Glomerular visceral epithelial cell (primary cell): ENCODE measurements at regions not wholly inside any gene's neighbourhood (a gene's known extent, or its start where the extent isn't known, plus 50 kb on each side); places are given as distances from the start of the nearest gene placed in this dataset.
"Not testable (repeated sequence)": the region's sequence is repeated elsewhere in the genome, so short reads cannot be mapped to it uniquely, and the experiment has no call there.

ENCODE experiments used
- DNase-seq: peaks from one replicate; pipeline ENCODE4 v3.0.0-alpha.2; 2016; ENCODE audit errors: extremely low spot score

DNA sequence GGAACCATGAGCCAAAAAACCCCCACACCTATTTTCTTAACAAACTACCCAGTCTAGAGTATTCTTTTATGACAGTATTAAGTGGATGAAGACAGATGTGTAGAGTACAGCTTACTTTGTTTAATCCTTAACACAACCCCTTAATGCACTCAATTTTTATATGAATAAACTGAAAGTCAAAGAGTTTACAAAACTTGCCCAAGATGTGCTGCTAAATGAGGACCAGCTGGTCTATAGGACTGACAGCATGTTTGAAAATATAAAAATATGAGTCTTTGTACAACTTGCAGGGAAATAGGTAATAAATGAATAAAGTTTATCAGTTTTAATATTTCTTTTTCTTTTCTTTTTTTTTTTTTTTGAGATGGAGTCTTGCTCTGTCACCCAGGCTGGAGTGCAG, 102.3 kb downstream of the ZFY start:
- DNase-seq: no peak

DNA sequence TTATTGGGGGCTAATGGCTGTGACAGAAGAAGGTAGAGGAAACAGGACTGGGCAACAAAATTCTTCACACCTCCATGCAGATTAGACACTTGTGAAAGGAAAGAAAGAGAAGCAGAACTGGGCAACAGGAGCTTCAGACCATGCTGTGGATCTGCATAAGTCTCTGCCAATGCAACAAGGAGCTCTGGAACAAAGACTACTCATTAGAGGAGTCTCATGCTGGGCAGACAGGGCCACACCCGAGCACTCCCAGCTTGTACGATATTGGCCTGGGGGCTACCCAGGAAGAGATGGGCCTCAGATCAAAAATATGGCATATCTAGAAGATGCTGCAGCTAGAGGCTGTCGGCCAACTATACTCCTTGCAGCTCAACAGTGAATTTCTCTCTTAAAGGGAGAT, 105.2 kb downstream of the ZFY start:
- no peak for DNase-seq

DNA sequence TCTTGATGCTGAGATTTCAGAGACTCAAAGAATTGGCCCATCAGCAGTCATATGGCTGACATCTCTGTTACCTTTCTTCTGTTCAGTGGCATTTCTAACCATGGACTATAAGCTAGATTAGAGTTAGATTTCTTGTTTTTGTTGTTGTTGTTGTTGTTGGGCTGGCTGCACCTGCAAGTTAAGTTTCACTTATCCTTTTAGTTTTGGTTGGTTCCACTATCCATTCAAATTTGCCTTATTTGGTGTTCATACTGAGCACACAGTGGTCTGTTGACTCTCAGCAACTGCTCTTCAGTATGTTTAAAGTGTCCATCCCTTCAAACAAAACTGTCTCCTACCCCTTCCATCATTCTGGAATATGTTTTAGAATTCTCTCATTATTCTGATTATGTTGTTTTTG, 106.8 kb downstream of the ZFY start:
- DNase-seq: no peak

DNA sequence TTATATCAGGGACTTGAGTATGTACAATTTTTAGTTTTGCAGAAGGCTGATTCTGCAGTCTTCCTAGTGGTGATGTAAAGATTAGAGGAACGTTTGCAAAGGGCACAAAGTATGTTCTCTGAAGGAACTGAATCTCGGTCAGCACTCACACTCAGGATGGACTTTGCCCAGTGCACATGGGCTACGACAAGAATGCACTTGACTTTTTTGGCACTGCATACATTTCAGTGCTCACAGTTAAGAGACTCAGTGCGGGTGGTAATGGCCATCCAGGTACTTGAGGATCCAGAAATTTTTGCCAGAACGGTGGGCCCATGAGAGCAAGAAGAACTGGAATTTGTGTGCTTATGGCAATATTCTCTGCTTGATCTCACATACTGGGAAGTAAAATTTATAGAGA, 107.7 kb downstream of the ZFY start:
- no peak for DNase-seq

DNA sequence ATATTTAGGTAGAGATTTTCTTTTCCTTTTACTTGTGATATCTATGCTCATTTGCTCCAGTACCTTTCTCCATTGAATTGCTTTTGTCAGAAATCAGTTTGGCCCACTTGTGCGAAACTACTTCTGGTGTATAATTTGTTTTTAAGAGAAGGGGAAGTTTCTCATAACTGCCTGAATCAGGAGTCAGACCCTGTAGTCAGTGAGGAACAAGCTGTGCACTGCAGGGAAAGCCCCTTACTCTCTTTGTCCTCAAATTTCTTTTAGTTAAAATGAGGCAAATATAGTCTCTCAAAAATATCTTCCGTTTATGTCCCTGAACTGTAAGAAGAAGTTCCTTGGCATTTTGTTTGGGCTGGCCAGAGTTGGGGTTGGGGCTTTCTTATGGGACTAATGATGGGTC, 109.9 kb downstream of the ZFY start:
- no peak for DNase-seq

DNA sequence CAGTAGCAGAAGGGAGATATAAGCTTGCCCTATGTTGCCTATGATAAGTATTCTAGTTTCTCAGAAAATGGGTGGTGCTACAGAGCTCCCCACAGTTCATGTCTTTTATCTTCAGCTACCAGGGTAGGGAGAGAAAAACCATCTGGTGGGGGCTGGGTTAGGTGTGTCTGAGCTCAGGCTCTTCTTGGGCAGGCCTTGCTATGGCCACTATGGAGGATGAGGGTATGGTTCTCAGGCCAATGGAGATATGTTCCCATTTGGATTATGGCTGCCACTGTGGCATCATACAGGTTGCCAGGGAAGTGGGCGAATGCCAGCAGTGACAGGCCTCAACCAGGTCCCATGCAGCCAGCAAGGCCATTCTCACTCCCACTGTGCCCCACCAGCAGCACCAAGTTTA, 120.3 kb downstream of the ZFY start:
- not testable (repeated sequence) for DNase-seq

DNA sequence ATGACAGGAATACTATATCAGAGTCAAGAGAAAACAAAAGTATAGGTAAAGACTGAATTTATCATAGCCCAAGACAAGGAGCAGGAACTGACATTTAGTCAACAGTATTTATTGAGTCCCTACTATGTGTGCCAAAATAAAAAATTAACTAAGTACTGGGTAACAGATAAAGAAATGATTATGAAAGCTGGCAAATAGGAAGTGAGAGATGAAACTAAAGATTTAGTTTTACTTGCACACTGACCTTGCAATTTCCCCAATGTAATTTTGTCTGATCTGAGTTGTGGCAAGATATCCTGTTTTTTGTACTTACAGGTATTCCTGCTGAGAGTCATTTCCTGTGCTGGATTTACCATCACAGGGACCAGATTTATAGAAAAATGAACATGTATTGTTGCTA, 123.2 kb downstream of the ZFY start:
- DNase-seq: not testable (repeated sequence)

DNA sequence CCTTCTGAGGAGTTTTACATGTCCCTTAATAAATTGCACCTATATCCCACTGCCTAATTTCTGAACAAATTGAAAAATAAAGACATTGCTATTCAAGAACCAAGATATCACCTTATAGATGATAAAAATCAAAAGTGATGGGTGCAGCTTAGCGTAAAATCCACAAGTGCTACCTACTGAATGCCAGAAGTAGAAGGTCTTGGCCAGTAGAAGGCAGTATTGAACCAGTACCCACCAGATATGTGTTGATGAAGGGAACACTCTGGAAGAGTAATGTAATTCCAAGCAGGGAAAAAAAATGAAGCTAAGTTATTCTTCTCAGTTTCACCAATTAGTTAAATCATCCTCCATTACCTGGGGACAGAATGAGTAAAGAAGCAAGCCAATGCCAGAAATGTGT, 125.5 kb downstream of the ZFY start:
- not testable (repeated sequence) for DNase-seq

DNA sequence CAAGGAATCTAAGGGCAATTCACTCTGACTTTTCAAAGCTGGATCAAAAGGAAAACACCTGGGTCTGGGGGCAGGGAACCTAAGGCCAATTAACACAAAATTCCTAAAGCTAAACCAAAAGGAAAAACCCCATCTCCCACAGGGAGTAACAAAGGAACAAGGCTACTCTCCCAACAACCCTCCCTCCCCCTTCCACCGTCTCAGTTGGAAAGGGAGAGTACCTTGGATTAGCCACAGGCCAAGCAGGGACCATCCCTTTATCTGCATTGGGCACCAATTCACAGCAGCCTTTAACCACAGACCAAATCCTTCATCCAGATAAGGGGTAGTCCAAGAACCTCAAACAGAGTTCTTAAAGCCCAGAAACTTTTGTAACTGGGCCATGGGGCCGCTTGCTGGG, 153.0 kb downstream of the ZFY start:
- DNase-seq: not testable (repeated sequence)

DNA sequence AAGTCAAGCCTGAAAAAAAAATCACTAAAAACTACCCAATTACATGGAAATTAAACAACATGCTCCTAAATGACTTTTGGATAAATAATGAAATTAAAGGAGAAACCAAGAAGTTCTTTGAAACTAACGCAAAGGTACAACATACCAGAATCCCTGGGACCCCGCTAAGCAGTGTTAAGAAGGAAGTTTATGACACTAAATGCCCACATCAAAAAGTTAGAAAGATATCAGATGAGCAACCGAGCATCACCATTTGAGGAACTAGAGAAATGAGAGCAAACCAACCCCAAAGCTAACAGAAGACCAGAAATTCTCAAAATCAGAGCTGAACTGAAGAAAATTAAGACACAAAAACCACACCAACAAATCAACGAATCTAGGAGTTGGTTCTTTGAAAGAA, 173.5 kb downstream of the ZFY start:
- DNase-seq: not testable (repeated sequence)

DNA sequence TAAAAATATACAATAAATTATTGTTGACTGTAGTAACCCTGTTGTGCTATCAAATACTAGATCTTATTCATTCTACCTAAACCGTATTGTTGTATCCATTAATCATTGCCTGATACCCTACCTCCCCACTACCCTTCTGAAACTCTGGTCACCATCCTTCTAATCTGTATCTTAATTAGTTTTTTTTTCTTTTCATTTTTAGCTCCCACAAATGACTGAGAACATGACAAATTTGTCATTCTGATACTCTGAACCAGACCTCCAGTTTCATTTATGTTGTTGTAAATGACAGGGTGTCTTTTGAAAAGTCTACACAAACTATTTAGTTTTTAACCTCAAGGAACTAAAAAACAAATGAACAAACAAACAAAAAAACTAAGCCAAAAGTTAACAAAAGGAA, 185.1 kb downstream of the ZFY start:
- DNase-seq: not testable (repeated sequence)

DNA sequence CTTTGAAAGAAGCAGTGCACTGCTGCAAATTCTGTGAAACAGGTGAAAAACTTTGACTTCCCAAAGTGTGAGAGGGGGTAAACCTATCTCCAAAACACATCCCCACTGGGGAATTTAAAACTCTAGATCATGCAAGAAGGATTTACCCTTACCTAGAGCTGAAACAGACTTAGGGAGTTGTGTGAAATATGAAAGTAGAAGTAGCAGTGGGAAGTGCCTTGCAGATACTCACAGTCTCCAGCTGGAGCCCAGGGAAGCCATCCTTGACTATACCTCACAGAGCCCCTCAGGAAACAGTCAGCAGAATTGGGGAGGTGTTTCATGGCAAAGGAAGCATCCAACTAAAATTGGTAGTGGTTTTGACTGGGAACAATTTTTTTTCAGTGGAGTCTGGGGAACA, 185.5 kb downstream of the ZFY start:
- DNase-seq: not testable (repeated sequence)

DNA sequence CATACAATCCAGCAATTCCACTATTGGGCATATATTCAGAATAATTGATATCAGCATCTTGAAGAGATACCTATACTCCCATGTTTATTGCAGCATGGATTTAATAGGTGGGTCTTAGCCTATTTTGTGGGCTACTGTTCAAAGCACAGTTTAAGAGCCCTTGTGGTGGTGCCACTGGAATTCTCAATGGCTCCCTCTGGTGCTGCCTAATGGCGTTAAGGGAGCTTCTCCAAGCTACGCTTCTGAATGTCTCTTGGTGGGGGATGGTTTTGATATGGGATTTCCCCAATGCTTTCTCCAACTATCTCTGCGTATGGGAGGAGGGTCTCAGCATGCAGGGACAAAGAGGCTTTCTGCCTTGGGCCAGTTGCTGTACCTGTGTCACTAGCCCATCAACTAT, 188.3 kb downstream of the ZFY start:
- DNase-seq: not testable (repeated sequence)

DNA sequence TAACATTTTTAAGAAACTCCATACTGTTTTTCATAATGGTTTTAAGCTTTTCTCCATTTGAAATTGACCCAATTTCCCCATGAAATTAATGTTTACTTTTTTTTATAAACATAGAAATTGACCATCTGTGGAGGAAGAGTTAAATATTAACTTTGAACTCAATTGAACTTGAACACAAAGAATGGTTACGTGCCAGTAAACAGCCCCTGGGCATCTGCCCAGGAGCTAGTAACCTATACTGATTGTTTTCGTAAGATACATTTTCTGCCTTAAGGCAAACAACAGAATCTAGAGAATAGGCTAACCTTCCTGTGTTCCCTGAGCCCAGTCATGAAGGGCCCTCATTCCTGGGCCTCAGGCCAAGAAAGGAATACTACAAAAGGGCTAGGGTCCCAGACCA, 235.9 kb downstream of the ZFY start:
- not testable (repeated sequence) for DNase-seq

DNA sequence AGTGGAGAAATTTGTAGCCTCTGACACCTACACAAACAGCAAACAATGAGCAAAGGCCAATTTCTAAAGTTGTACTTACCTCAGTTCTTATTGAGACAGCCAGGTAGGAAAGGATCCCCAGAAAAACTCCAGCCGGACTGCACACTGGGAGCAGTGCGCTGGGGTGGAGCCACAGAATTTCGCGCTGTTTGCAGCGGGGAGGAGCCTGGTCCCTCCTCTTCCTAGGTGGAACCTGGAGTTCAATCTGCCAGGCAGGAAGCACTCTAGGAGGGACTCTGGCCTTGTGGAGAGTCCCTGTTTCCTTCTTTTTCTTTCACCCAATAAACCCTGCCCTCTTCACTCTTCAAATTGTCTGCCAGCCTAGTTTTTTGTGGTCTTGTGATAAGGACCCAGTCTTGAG, 259.9 kb downstream of the ZFY start:
- not testable (repeated sequence) for DNase-seq

DNA sequence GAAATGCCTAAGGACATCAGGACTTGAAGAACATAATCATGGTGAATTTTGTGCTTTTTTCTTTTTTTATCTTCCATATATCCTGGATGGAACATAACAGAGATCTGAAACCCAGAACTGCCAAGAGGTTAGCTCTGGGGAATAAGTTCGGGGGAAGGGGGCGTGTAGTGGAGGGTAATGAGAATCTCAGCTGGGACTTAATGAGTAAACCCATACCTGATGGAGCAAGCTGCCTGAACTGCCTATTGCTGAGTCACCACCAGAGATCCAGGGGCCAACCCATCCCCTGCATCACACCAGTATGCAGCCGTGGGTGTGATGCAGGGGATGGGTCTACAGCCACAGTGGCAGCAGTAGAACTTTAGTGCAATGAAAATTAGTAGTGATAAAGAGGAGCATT, 267.1 kb downstream of the ZFY start:
- not testable (repeated sequence) for DNase-seq

DNA sequence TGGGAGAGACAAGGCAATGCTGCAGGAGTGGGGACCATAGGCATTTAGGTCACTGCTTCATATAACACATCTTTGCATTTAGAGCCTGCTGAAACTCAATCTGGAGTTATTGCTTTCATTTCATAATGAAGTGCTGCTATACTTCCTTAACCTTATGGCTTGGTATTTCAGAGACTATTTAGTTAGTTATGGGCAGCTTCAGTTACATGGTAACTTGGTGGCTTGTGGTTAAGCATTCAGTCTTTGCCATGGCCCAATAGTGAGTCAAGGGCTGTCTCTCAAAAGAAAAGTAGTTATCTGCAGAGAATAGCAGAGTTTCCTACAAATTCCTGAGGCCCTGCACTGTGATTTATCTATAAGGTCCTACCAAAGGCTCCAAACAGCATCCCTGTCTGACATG, 271.6 kb downstream of the ZFY start:
- peak; percentile 0 for DNase-seq

DNA sequence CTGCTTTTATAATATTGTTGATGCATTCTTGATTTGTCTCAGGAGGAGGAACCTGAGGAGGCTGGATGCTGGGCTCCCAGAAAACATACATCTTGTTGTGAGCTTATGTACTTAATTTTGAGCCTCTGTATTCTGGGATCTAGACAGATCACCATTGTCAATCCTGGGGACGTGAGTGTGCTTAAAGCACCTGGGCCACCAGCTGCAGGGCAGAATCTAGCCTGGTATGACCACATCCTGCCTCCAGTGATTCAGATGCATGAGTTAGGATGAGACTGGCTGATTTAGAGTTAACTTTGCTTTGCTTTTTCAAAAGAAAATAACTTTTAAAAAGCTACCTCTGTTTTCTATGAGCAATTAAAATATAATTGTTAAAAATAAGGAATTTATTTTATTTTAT, 278.0 kb downstream of the ZFY start:
- peak; percentile 0 for DNase-seq

DNA sequence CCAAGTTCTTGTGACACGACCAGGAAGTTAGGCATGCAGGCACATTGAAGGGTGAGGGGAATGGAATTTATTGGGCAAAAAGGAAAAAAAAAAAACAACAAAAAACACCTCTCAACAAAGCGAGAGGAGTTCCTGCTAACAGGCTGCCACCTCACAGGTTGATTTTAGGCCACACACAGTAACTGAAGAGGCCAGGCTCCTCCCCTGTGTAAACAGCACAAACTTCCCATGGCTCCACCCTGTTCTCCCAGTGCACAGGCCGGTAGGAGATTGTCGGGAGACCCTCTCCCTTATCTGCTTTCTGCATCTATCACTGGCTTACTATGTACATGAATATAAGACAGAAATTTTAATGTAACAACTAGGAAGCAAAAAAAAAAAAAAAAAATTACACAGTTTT, 283.0 kb downstream of the ZFY start:
- not testable (repeated sequence) for DNase-seq

DNA sequence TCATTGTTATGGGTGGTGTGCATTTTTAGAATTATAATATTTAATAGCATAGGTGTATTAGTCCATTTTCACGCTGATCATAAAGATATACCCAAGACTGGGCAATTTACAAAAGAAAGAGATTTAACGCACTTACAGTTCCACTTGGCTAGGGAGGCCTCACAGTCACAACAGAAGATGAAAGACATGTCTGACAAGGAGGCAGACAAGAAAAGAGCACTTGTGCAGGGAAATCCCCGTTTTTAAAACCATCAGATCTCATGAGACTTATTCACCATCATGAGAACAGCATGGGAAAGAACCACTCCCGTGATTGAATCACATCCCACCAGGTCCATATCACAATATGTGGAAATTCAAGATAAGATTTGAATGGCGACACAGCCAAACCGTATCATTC, 283.4 kb downstream of the ZFY start:
- not testable (repeated sequence) for DNase-seq

DNA sequence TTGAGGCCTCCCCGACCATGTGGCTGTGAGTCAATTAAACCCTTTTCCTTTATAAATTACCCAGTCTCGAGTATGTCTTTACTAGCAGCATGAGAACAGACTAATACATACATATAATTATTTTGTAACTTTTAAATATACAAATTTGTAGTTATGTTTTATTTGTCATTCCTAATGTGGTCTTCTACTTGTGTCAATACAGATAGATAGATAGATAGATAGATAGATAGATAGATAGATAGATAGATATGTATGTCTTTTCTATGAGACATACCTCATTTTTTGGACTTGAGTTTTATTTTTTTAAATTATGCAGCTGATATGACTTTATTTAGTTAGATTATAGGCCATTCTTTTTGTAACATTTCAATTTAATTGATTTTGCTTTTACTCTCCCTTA, 316.0 kb upstream of the TGIF2LY start:
- not testable (repeated sequence) for DNase-seq

DNA sequence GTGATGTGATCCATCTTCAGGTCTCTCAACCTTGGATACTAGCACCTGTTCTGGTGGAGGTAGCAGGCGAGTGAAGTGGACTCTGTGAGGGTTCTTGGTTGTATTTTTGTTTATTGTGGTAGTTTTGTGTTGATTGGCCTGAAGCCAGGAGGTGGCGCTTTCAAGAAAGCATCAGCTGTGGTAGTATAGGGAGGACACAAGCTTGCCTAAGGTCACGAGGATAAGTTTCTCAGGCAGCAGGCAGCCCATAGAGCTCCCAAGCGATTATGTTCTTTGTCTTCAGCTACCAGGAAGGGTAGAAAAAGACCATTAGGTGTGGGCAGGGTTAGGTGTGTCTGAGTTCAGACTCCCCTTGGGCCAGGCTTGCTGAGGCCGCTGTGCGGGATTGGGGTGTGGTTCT, 290.8 kb upstream of the TGIF2LY start:
- DNase-seq: not testable (repeated sequence)

DNA sequence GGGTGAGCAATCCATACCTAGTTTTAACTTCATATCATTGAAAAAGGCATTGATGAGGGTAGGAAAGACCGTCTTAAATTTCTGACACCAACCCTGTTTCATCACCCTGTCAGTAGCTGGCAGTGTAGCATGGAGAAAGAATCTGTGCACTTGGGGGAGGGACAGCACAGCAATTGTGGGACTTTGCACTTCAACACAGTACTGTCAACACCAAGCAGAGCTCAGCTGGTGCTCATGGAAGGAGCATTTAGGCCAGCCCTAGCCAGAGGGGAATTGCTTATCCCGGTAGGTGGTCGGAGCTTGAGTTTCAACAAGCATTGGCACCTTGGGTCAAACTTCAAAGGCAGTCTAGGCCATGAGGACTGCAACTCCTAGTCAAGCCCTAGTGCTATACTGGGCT, 281.6 kb upstream of the TGIF2LY start:
- DNase-seq: not testable (repeated sequence)

DNA sequence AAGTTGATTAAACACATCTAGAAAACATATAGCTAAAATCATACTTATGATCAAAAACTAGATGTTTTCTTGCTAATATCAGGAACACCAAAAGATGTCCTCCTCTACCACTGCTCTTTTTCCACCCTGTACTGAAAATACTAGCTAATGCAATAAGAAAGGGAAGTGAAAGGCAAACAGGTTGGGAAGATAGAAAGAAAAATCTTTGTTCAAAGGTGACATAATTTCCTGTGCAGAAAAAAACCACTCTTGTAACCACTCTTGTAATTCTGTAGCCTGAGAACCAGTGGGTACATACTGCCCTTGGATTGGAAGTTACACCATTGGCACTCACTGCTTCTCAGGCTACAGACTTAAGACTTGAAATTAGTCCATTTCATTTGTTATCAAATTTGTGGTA, 258.9 kb upstream of the TGIF2LY start:
- DNase-seq: not testable (repeated sequence)

DNA sequence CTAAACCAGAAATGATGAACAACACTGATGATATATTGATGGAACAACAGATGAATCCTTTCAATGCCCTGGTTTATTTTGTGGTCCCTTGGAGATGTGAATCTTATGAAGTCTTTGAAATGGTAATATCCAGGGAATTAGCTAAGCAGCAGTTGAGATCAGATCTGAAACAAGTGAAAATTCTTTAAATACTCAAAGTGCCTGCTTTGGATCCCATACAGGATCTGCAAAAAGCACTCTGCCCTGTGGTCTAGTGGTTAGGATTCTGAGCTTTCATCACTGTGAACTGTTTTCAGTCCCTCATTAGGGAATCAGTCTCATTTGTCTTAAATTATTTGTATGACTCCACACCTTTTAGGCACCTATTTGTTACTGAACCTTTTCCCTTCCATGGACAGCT, 211.3 kb upstream of the TGIF2LY start:
- not testable (repeated sequence) for DNase-seq
